ENCODE measurements at regions not wholly inside any gene's neighbourhood (a gene's known extent, or its start where the extent isn't known, plus 50 kb on each side); places are given as distances from the start of the nearest gene placed in this dataset.
"Not testable (repeated sequence)": the region's sequence is repeated elsewhere in the genome, so short reads cannot be mapped to it uniquely, and the experiment has no call there.

DNA sequence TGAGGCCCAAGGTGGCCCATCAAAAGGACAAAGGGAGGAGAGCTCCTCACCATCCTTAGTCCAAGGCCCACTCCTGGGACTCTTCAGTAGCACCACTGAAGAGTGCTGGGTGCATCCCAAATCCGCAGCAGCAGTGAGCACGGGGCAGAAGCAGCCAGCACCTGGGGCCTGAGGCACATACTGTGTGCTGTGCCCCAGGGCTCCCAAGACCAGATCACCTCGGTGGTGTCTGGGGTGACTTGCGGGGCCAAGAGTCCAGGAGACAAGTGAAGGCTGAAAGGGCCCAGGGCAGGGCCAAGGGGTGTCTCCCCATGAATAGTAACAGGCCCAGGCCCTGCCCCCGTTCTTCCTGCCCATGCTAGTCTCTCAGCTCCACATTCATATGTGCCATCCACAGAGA, 59.9 kb upstream of the INSIG1 start:
- Histone ChIP-seq H3K4me1 (ENCODE audit: control insufficient read depth in 2 of 2, insufficient read depth in 2 of 2, low read length in 2 of 2) (no peaks in the 10 kb centered on the region), H3K27me3 (ENCODE audit: control insufficient read depth in 2 of 2, insufficient read depth in 2 of 2, low read length in 2 of 2) (no peaks in the 10 kb centered on the region), H3K36me3 (ENCODE audit: control insufficient read depth in 2 of 2, insufficient read depth in 2 of 2, low read length in 2 of 2) (no peaks in the 10 kb centered on the region), H3K9me3 (ENCODE audit: control insufficient read depth in 2 of 2, low read length in 2 of 2) (no peaks in the 10 kb centered on the region), H3K27ac (ENCODE audit: low read depth in 2 of 2, low read length in 2 of 2) (no peak overlapping the region), H3K4me3 (ENCODE audit: low read length in 2 of 2) (no peak overlapping the region), H3K9ac (ENCODE audit: low read depth in 1 of 2, low read length in 2 of 2) (no peak overlapping the region)

- H3K27me3 ChIP-seq (ENCODE audit: control insufficient read depth in 2 of 2, insufficient read depth in 2 of 2, low read length in 2 of 2); H3K4me3 ChIP-seq (ENCODE audit: low read length in 2 of 2); H3K27ac ChIP-seq (ENCODE audit: low read depth in 2 of 2, low read length in 2 of 2); H3K9ac ChIP-seq (ENCODE audit: low read depth in 1 of 2, low read length in 2 of 2); H3K36me3 ChIP-seq (ENCODE audit: control insufficient read depth in 2 of 2, insufficient read depth in 2 of 2, low read length in 2 of 2); H3K9me3 ChIP-seq (ENCODE audit: control insufficient read depth in 2 of 2, low read length in 2 of 2); H3K4me1 ChIP-seq (ENCODE audit: control insufficient read depth in 2 of 2, insufficient read depth in 2 of 2, low read length in 2 of 2): not testable (repeated sequence)
Observed at GRCh38 chr7:155239431-155240087, 58.1 kb upstream of the INSIG1 start.

DNA sequence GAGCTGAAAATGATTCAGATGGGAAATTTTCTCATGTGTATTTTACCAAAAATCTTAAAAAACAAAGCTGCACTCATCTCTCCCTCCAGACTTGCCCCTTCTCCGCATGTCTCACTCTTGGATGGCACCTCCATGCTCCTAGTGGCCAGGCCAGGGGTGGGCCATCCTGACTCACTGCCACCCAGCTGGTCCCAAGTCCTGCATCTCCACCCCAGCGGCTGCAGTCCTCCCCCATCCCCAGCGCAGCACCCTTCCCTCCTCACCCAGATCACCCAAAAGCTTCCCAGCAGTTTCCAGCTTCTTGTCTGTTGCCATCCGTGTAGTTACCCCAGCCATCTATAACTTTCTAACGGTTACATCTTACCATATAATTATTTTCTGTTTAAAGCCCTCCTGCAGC, 53.0 kb upstream of the INSIG1 start:
- H3K27ac ChIP-seq (ENCODE audit: low read depth in 2 of 2, low read length in 2 of 2), result no peak overlapping the region
- H3K4me1 ChIP-seq (ENCODE audit: control insufficient read depth in 2 of 2, insufficient read depth in 2 of 2, low read length in 2 of 2), result no peaks in the 10 kb centered on the region
- H3K36me3 ChIP-seq (ENCODE audit: control insufficient read depth in 2 of 2, insufficient read depth in 2 of 2, low read length in 2 of 2), result no peaks in the 10 kb centered on the region
- no peak overlapping the region for H3K4me3 ChIP-seq (ENCODE audit: low read length in 2 of 2)
- H3K9me3 ChIP-seq (ENCODE audit: control insufficient read depth in 2 of 2, low read length in 2 of 2), result peaks cover 0 to 2% of the 10 kb centered on the region in 2 donors
- H3K27me3 ChIP-seq (ENCODE audit: control insufficient read depth in 2 of 2, insufficient read depth in 2 of 2, low read length in 2 of 2), result no peaks in the 10 kb centered on the region
- no peak overlapping the region for H3K9ac ChIP-seq (ENCODE audit: low read depth in 1 of 2, low read length in 2 of 2)

DNA sequence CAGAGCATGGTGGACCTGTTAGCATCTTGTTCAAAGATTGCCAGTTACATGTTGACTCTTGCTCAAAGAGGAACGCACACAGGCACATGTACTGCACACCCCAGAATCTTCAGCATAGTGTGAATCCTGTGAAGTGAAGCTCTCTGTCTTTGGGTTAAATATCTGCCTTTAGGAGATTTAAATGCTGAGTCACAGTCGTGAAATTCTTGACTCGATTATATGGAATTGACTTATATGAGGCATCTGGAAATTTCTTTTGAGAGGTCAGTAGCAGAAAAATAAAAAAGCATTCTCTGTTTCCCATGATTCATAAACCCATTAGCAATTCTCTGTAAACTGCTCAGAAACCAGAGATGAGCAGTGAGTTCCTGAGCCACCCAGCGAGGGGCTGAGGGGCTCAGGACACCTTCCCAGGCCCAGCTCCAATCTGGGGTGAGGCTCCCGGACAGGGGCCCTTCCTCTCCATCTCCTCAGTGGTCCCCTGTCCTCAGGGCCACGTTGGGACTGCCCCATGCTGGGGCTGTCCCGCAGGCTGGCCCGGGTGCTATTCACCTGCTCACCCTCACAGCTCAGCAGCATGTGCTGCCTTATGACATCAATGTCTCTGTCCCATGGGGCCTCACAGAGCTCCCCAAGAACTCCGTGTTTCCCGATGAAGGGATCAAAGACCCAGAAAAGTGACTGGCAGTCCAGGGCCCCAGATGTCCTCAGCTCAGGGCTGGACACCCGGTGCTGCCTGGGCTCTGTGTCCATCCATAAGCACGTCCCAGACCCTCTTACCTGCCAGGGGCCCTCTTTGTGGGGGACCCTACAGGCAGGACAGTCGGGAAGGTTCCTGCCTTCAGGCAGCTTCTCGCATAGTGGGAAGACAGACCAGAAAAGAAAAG, 50.0 kb upstream of the INSIG1 start:
- no peak overlapping the region for H3K27ac ChIP-seq (ENCODE audit: low read depth in 2 of 2, low read length in 2 of 2)
- no peaks in the 10 kb centered on the region for H3K27me3 ChIP-seq (ENCODE audit: control insufficient read depth in 2 of 2, insufficient read depth in 2 of 2, low read length in 2 of 2)
- H3K4me3 ChIP-seq (ENCODE audit: low read length in 2 of 2), result no peak overlapping the region
- H3K9me3 ChIP-seq (ENCODE audit: control insufficient read depth in 2 of 2, low read length in 2 of 2), result peaks cover 0 to 2% of the 10 kb centered on the region in 2 donors
- no peaks in the 10 kb centered on the region for H3K4me1 ChIP-seq (ENCODE audit: control insufficient read depth in 2 of 2, insufficient read depth in 2 of 2, low read length in 2 of 2)
- no peak overlapping the region for H3K9ac ChIP-seq (ENCODE audit: low read depth in 1 of 2, low read length in 2 of 2)
- no peaks in the 10 kb centered on the region for H3K36me3 ChIP-seq (ENCODE audit: control insufficient read depth in 2 of 2, insufficient read depth in 2 of 2, low read length in 2 of 2)
